HFF-Myc (cell line): ENCODE measurements at regions not wholly inside any gene's neighbourhood (a gene's known extent, or its start where the extent isn't known, plus 50 kb on each side); places are given as distances from the start of the nearest gene placed in this dataset.
A peak's percentile ranks its signal among the peaks of the same experiment; 100 is the strongest.

Source experiments
- DNase-seq: peaks from one replicate; pipeline ENCODE4 v3.0.0-alpha.2; 2011; ENCODE audit warnings: low read depth; ENCODE audit errors: extremely low read depth
- H3K4me3 ChIP-seq: replicated peaks from 2 replicates; pipeline ENCODE4 v1.5.1; 2011; ENCODE audit warnings: low read depth, mild to moderate bottlenecking, control low read depth, low read length
- CTCF ChIP-seq: IDR thresholded peaks from 2 replicates; pipeline ENCODE4 v1.5.1; 2012; ENCODE audit warnings: mild to moderate bottlenecking, low read depth, low read length, control low read depth; ENCODE audit errors: missing control alignments

GRCh38 chr20:22453244-22454080, 130.9 kb downstream of the FOXA2 start:
- peak; percentile 60 for TF ChIP-seq CTCF
- H3K4me3 ChIP-seq: no peak overlapping the region
- no peak for DNase-seq

GRCh38 chr20:22452442-22453011, 131.8 kb downstream of the FOXA2 start:
- no peak for DNase-seq
- TF ChIP-seq CTCF: no peak
- no peak overlapping the region for H3K4me3 ChIP-seq

- DNase-seq: no peak
- no peak for TF ChIP-seq CTCF
- H3K4me3 ChIP-seq: no peak overlapping the region
These were observed 133.8 kb downstream of the FOXA2 start for GRCh38 chr20:22450537-22450936.

DNA sequence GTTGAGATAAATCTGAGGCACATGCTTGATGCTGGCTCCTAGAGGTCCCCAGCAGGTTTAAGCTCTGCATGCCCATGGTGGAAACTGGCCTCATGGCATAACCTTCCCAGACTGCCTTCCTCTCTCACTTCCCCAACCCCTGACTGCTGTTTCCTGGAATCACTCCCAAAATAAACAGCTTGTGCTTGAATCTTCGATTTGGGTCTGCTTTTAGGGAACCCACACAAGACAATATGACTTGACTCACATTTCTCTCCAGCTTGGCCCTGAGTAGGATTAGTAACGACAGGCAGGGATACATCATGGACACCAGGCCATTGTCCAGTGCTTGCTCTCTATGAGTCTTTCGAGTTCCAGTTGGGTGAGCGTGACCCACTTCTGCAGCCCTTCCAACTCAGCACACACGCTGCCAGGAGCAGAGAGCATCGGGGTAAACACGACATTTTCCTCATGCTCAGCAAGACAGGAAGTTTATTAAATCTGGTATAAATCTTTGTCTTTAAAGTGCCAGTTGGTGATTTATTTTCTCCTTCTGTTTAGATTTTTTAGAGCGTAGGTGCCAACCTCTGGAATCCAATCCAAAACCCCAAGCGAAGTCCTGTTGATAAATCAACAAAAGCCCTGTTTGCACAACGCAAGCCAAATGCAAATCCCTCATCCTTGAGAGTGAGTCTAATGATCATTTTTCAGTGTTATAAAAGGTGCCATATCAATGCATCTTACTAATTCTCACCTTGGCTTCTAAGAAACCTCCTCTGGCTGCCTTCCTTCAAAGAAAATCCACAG, 135.0 kb downstream of the FOXA2 start:
- TF ChIP-seq CTCF: no peak
- DNase-seq: no peak
- H3K4me3 ChIP-seq: no peak overlapping the region

- no peak for DNase-seq
- no peak for TF ChIP-seq CTCF
- no peak overlapping the region for H3K4me3 ChIP-seq
These were observed 137.0 kb downstream of the FOXA2 start for GRCh38 chr20:22447447-22447778.

GRCh38 chr20:22446613-22447446, 137.5 kb downstream of the FOXA2 start:
- no peak overlapping the region for H3K4me3 ChIP-seq
- TF ChIP-seq CTCF: no peak
- no peak for DNase-seq
